Tibial nerve (tissue), 4 donors: ENCODE measurements at regions not wholly inside any gene's neighbourhood (a gene's known extent, or its start where the extent isn't known, plus 50 kb on each side); places are given as distances from the start of the nearest gene placed in this dataset.

Experiments
- DNase-seq, 2 donors: peaks; one replicate each; pipeline ENCODE4 v3.0.0-alpha.2; 2019; ENCODE audit warnings: low spot score in 2 of 2
- H3K27ac ChIP-seq, 4 donors: fragments of 200-600 bp; sonication (generic) in 3 of 4; one replicate each; pipeline ENCODE4 v1.5.1; 2017 to 2019; ENCODE audit warnings: mild to moderate bottlenecking in 1 of 4
- H3K27me3 ChIP-seq, 2 donors: fragments of 200-600 bp; sonication (generic) in 1 of 2; one replicate each; pipeline versions ENCODE4 v1.5.1 to v1.6.0; 2017 to 2019
- H3K36me3 ChIP-seq, 3 donors: fragments of 200-600 bp; sonication (generic); one replicate each; pipeline ENCODE4 v1.5.1; 2018 to 2019
- H3K4me1 ChIP-seq, 4 donors: fragments of 200-600 bp; sonication (generic) in 3 of 4; one replicate each; pipeline ENCODE4 v1.5.1; 2017 to 2019
- H3K4me3 ChIP-seq, 4 donors: fragments of 200-600 bp; sonication (generic) in 3 of 4; one replicate each; pipeline ENCODE4 v1.5.1; 2017 to 2019; ENCODE audit warnings: mild to moderate bottlenecking in 1 of 4, moderate library complexity in 1 of 4
- H3K9me3 ChIP-seq, 4 donors: fragments of 200-600 bp; sonication (generic) in 3 of 4; one replicate each; pipeline ENCODE4 v1.5.1; 2017 to 2019
- CTCF ChIP-seq, 5 experiments: fragments of 200-600 bp in 3 of 5; fragments of 450-650 bp in 2 of 5; sonication (generic) in 3 of 5; IDR thresholded peaks; one replicate each; pipeline ENCODE4 v1.5.1; 2016 to 2019; ENCODE audit warnings: antibody characterized with exemption in 5 of 5, mild to moderate bottlenecking in 3 of 5, moderate library complexity in 2 of 5
- EP300 ChIP-seq, 2 donors: sonication (generic); formaldehyde crosslinking; IDR thresholded peaks; one replicate each; pipeline ENCODE4 v1.6.1; 2017; ENCODE audit warnings: antibody characterized with exemption in 2 of 2, mild to moderate bottlenecking in 1 of 2
- POLR2A ChIP-seq, 2 donors: fragments of 450-650 bp; IDR thresholded peaks; one replicate each; pipeline ENCODE4 v1.6.1; 2017; ENCODE audit warnings: antibody characterized with exemption in 2 of 2, mild to moderate bottlenecking in 2 of 2, moderate library complexity in 2 of 2
- WGBS, 2 donors: methylation state at CpG; one replicate each; pipeline ENCODE4 v1.1.5; 2018; 5-methylcytosine and 5-hydroxymethylcytosine counted together

GRCh38 chr4:119697887-119698393 lies 69.3 kb upstream of the PDE5A start:
- H3K4me1 ChIP-seq: peaks cover 0 to 8% (median 0%) of the 10 kb centered on the region in 4 donors
- H3K4me3 ChIP-seq: no peak overlapping the region
- DNase-seq: no peak
- no peaks in the 10 kb centered on the region for H3K36me3 ChIP-seq
- no peak overlapping the region for H3K27ac ChIP-seq
- no peaks in the 10 kb centered on the region for H3K27me3 ChIP-seq
- 34 to 48% methylated on average over 4 of the region's 4 CpGs for WGBS, 2 donors
- no peaks in the 10 kb centered on the region for H3K9me3 ChIP-seq
- TF ChIP-seq CTCF (IDR thresholded peaks at IDR 0.05) (no peak), POLR2A (IDR thresholded peaks at IDR 0.05) (no peak), EP300 (IDR thresholded peaks at IDR 0.05) (no peak)

DNA sequence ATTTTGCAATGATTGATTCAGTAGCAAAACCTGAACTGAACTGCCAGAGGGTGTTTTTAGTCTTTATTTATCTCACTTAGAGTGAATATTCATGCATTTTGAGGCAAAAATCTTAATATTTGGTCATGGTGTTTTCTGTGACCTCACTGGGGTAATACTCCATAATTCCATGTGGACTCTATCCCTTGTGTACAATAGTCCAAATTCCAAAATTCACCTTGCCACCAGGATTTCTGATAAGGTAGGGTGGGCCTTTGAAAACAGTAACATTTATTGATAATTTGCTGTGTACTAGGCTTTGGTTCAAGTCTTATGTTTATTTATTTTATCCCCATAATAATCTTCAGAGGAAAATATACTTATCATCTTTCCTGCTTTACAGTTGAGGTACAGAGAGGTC lies 68.4 kb upstream of the PDE5A start:
- Histone ChIP-seq H3K36me3 (no peaks in the 10 kb centered on the region), H3K4me1 (peaks cover 0 to 18% (median 3%) of the 10 kb centered on the region in 4 donors), H3K27me3 (no peaks in the 10 kb centered on the region), H3K4me3 (no peak overlapping the region), H3K9me3 (no peaks in the 10 kb centered on the region), H3K27ac (no peak overlapping the region)
- TF ChIP-seq CTCF (IDR thresholded peaks at IDR 0.05) (no peak), POLR2A (IDR thresholded peaks at IDR 0.05) (no peak), EP300 (IDR thresholded peaks at IDR 0.05) (no peak)
- no peak for DNase-seq

- H3K36me3 ChIP-seq: no peaks in the 10 kb centered on the region
- TF ChIP-seq EP300 (IDR thresholded peaks at IDR 0.05) (no peak), POLR2A (IDR thresholded peaks at IDR 0.05) (no peak), CTCF (IDR thresholded peaks at IDR 0.05) (no peak)
- 87 to 89% methylated on average over 2 of the region's 2 CpGs for WGBS, 2 donors
- no peak for DNase-seq
- H3K27me3 ChIP-seq: no peaks in the 10 kb centered on the region
- no peaks in the 10 kb centered on the region for H3K9me3 ChIP-seq
- H3K27ac ChIP-seq: no peak overlapping the region
- H3K4me3 ChIP-seq: no peak overlapping the region
- H3K4me1 ChIP-seq: peaks cover 0 to 21% (median 3%) of the 10 kb centered on the region in 4 donors
Observed at GRCh38 chr4:119695216-119695615, 66.6 kb upstream of the PDE5A start.

DNA sequence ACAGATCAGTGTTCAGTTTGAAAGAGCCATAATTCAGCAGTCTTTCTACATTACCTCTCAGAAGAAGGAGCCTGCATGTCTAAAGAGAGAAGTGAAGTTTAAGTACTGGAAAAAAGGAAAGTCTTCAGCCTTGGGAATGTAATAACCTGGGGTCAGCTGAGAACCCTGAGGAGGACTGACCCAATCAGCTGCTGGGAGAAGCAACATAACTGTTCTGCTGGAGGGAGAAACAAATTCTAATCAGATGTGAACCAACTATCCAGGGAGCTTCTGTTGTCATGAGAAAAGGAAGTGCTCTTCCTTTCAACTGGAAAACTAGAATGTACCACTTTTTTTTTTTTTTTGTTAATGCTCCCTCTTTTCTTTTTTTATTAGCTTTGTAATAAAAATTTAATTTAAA lies 64.5 kb upstream of the PDE5A start:
- Histone ChIP-seq H3K4me1 (peaks cover 0 to 21% (median 3%) of the 10 kb centered on the region in 4 donors), H3K27ac (peak overlapping the region in 2 of 4 donors; percentile 12 to 60), H3K27me3 (no peaks in the 10 kb centered on the region), H3K9me3 (no peaks in the 10 kb centered on the region), H3K4me3 (no peak overlapping the region), H3K36me3 (no peaks in the 10 kb centered on the region)
- TF ChIP-seq EP300 (IDR thresholded peaks at IDR 0.05) (no peak), POLR2A (IDR thresholded peaks at IDR 0.05) (no peak), CTCF (IDR thresholded peaks at IDR 0.05) (no peak)
- DNase-seq: no peak

- Histone ChIP-seq H3K36me3 (no peaks in the 10 kb centered on the region), H3K9me3 (no peaks in the 10 kb centered on the region), H3K4me1 (peaks cover 0 to 21% (median 3%) of the 10 kb centered on the region in 4 donors), H3K27me3 (no peaks in the 10 kb centered on the region), H3K4me3 (no peak overlapping the region), H3K27ac (peak overlapping the region in 1 of 4 donors; percentile 60)
- 54 to 67% methylated on average over 1 of the region's 1 CpG for WGBS, 2 donors
- TF ChIP-seq POLR2A (IDR thresholded peaks at IDR 0.05): no peak
- TF ChIP-seq EP300 (IDR thresholded peaks at IDR 0.05): no peak
- no peak for TF ChIP-seq CTCF (IDR thresholded peaks at IDR 0.05)
- no peak for DNase-seq
Observed at GRCh38 chr4:119692001-119692400, 63.4 kb upstream of the PDE5A start.
